ENCODE measurements at regions not wholly inside any gene's neighbourhood (a gene's known extent, or its start where the extent isn't known, plus 50 kb on each side); places are given as distances from the start of the nearest gene placed in this dataset.

DNA sequence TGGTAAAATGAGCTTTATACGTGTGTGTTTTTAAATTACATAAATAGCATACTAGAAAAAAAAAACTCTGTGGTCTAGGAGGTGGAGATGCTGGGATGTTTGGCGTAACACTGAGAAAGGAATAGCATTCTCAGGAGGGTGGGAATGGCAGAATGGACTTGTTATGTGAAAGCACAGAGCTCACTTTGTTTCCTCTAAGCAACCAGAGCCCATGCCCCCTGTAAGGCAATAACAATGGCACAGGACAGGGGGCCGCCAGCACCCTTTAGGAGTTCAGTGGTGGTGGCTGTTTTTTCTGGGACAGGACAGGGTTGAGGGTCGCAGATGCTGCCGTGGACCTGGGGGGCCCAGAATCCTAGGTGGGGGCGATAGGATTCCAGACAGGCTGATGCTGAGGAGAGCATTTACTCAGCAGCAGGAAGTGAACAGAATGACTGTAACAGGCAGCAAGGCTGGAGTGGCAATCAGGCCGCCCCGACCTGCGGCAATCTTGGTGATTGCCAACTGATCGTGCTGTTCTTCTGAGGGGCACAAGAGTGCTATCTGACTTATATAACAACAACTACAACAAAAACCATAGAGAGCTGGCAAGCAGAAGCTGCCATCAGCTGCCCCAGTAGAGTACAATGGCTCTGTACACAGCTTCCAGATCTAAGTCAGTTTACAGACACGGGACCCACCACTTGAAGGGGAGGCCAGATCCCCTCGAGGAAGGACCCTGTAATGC, 160.4 kb downstream of the UACA start:
- TF ChIP-seq, protein P1, sequence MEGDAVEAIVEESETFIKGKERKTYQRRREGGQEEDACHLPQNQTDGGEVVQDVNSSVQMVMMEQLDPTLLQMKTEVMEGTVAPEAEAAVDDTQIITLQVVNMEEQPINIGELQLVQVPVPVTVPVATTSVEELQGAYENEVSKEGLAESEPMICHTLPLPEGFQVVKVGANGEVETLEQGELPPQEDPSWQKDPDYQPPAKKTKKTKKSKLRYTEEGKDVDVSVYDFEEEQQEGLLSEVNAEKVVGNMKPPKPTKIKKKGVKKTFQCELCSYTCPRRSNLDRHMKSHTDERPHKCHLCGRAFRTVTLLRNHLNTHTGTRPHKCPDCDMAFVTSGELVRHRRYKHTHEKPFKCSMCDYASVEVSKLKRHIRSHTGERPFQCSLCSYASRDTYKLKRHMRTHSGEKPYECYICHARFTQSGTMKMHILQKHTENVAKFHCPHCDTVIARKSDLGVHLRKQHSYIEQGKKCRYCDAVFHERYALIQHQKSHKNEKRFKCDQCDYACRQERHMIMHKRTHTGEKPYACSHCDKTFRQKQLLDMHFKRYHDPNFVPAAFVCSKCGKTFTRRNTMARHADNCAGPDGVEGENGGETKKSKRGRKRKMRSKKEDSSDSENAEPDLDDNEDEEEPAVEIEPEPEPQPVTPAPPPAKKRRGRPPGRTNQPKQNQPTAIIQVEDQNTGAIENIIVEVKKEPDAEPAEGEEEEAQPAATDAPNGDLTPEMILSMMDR (IDR thresholded peaks at IDR 0.05; ENCODE audit: extremely low read depth, missing control alignments), result no peak

DNA sequence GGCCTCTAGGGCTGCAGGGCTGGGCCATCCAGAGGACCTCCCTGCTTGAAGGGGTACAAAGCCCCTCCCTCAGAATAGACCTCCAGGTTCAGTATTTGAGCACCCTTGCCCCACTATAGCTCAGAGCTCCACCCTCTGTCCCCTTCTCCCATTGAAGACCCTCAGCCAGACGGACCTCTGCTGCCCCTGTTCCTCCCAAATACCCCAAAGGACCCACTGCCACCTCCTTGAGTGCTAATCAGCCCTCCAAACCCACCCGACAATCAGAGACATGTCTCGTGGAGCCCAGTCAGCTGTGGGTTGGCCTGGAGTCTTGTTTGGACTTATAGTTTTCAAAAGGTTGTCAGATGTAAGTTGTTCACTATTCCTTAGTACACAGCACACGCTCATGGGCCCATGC, 161.1 kb downstream of the UACA start:
- TF ChIP-seq, protein P1 (IDR thresholded peaks at IDR 0.05; ENCODE audit: extremely low read depth, missing control alignments), result no peak
- DNase-seq (ENCODE audit: low spot score), result no peak

More for the DNA sequence above, 160.4 kb downstream of the UACA start:
- no peak for DNase-seq (ENCODE audit: low spot score)

DNA sequence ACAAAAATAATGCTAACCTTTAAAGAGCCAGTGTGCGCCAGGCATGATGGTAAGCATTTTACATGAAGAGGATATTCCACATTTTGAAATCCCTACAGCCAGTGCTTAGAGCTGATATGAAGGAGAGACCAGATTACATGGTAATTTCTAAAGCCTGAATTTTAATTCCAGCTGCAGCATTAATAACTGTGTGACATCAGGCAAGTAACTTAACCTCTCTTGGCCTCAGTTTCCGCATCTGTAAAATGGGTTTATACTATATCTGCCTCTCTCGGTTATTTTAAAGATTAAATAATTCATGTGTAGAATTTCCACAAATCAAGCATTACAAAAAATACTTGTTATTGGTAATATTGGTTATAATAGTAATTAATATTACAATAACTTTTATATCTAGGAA, 165.4 kb downstream of the UACA start:
- no peak for DNase-seq (ENCODE audit: low spot score)
- TF ChIP-seq, protein P1 (IDR thresholded peaks at IDR 0.05; ENCODE audit: extremely low read depth, missing control alignments), result no peak

DNA sequence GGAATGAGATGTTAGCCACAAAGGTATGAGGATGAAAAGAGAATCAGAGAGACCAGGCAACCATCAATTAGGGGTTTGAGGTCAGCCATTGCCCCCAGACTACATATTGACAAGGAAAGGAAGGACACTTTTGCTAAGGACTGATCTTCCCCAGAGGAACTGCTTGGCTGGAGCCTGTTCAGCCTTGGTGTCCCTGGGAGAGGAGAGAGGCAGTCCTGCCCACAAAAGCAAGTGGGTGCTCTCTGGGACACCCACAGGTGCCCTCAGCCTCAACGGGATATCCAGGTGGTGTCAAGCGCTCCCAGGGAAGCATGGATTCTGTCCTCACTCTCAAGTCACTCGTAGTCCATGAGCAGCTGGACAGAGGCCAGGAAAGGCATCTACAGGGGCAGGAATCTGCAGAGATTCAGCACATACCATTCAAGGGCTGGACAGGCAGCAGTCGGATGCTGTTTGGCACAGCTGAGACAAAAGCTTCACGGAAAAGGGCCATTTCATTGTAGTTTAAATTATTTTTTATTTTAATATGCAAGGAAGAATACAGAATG, 166.2 kb downstream of the UACA start:
- TF ChIP-seq, protein P1 (IDR thresholded peaks at IDR 0.05; ENCODE audit: extremely low read depth, missing control alignments), result no peak
- DNase-seq (ENCODE audit: low spot score), result no peak

DNA sequence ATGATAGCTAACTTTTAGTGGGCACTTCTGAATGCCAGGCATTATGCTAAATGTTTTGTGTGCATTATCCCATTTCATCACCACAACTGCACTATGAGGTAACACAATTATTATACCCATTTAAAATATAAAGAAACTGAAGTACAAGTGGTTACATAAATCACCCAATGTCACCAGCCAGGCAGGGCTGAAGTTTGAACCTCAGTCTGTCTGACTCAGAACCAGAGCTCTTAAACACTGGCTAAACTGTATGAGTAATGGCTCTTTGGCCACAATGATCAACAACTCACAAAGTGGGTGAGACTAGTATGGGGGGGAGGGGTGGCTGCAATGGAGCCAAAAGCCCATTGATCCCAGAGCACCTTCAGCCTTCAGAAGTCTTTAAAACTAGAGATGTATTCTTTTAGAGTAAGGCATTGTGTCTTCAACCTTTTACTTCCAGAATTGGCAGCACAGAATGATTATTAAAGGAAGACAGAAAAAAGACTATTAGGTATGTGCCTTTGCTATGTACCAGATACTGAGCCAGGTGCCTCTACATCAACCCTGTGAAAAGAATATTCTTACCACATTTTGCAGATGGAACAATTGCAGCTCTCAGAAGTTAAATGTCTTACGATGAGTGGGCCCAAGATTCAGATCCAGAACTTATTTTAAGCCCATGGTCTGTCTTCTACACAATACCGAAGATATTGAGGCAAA, 166.9 kb downstream of the UACA start:
- DNase-seq (ENCODE audit: low spot score), result no peak
- TF ChIP-seq, protein P1 (IDR thresholded peaks at IDR 0.05; ENCODE audit: extremely low read depth, missing control alignments), result no peak

DNA sequence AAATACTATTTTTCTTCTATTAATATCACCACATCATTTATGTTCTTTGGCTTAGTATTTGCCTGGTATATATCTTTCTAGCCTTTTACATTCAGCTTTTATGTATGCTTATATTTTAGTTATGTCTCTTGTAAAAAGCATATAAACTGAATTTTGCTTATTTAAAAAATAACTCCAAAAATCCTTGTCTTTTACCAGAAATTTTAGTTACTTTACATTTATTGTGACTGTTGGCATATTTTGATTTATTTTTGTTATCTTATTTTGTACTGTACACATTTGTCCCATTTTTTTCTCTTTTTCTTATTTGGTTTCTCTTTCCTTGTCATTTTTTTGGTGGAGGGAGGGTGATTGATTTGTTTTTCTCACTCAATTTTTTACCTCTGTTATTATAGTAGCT, 169.6 kb downstream of the UACA start:
- no peak for DNase-seq (ENCODE audit: low spot score)
- TF ChIP-seq, protein P1 (IDR thresholded peaks at IDR 0.05; ENCODE audit: extremely low read depth, missing control alignments), result no peak

DNA sequence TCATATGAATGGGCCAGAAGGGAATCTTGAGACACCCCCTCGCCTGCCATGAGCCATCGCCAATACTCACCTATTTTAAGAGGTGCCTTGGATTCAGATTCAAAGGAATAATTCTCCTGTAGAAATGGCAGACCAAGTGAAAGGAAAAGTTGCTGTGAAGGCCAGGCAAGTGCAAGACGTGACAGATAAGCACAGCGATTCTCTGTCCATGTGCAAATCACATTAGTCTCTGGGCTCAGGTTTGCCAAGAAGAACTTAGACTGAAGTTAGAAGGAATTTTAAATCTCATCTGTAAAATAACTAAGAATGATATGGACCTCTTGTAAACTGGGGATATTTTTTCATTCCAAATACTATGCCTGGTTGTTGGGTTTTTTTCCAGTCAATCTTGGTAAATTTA, 173.6 kb downstream of the UACA start:
- TF ChIP-seq, protein P1 (IDR thresholded peaks at IDR 0.05; ENCODE audit: extremely low read depth, missing control alignments), result no peak
- DNase-seq (ENCODE audit: low spot score), result no peak
